Natural killer cell (primary cell): ENCODE measurements at regions not wholly inside any gene's neighbourhood (a gene's known extent, or its start where the extent isn't known, plus 50 kb on each side); places are given as distances from the start of the nearest gene placed in this dataset.
"Not testable (repeated sequence)": the region's sequence is repeated elsewhere in the genome, so short reads cannot be mapped to it uniquely, and the experiment has no call there.

ENCODE experiments used
- ATAC-seq, 3 donors: fragments of 150-1000 bp in 2 of 3; fragments of 200-7000 bp in 1 of 3; cut with Tn5 transposase; 1 replicate in 1 of 3; 2 replicates in 2 of 3; pipeline ENCODE4 v1.10.0; 2021; ENCODE audit warnings: mild to moderate bottlenecking in 2 of 3, moderate library complexity in 2 of 3
- DNase-seq, 2 donors: peaks; one replicate each; pipeline versions ENCODE4 v3.0.0 to v3.0.0-alpha.2; 2013 to 2021; ENCODE audit warnings: mixed read lengths in 1 of 2
- H3K27ac ChIP-seq: one replicate; pipeline ENCODE4 v1.5.1; 2013; ENCODE audit warnings: mild to moderate bottlenecking, low read length
- H3K27me3 ChIP-seq: one replicate; pipeline ENCODE4 v1.6.1; 2013; ENCODE audit warnings: low read length; ENCODE audit not compliant: control insufficient read depth, insufficient read depth
- H3K36me3 ChIP-seq: one replicate; pipeline ENCODE4 v1.6.1; 2013; ENCODE audit warnings: low read length; ENCODE audit not compliant: control insufficient read depth, insufficient read depth
- H3K4me1 ChIP-seq: one replicate; pipeline ENCODE4 v1.6.1; 2013; ENCODE audit warnings: low read length; ENCODE audit not compliant: control insufficient read depth, insufficient read depth
- H3K4me3 ChIP-seq: one replicate; pipeline ENCODE4 v1.5.1; 2013; ENCODE audit warnings: low read length
- H3K9me3 ChIP-seq: one replicate; pipeline ENCODE4 v1.6.1; 2013; ENCODE audit warnings: low read length; ENCODE audit not compliant: control insufficient read depth, insufficient read depth
- H3K27ac Mint-ChIP-seq, 2 donors: one replicate each; pipeline ENCODE4 v1.8.0; 2022; ENCODE audit warnings: mild to moderate bottlenecking in 2 of 2, mixed read lengths in 2 of 2, moderate library complexity in 1 of 2
- H3K27me3 Mint-ChIP-seq, 2 donors: one replicate each; pipeline ENCODE4 v1.8.0; 2022; ENCODE audit warnings: low read depth in 2 of 2, mixed read lengths in 2 of 2
- H3K36me3 Mint-ChIP-seq: one replicate; pipeline ENCODE4 v1.8.0; 2022; ENCODE audit warnings: mixed read lengths
- H3K4me1 Mint-ChIP-seq, 2 donors: one replicate each; pipeline ENCODE4 v1.8.0; 2022; ENCODE audit warnings: mixed read lengths in 2 of 2
- H3K4me3 Mint-ChIP-seq: one replicate; pipeline ENCODE4 v1.8.0; 2022; ENCODE audit warnings: mild to moderate bottlenecking, moderate library complexity, mixed read lengths
- H3K9me3 Mint-ChIP-seq, 2 donors: one replicate each; pipeline ENCODE4 v1.8.0; 2022; ENCODE audit warnings: mixed read lengths in 2 of 2
- WGBS: methylation state at CpG from one replicate; pipeline ENCODE4 v1.1.7; 2013; ENCODE audit warnings: missing lambda C conversion rate; ENCODE audit not compliant: insufficient coverage; 5-methylcytosine and 5-hydroxymethylcytosine counted together
- intact Hi-C: fragments of 100-400 bp; cut with micrococcal nuclease; formaldehyde crosslinking; loops from one replicate; pipeline ENCODE4 v1.14.2; 2022
- TF ChIP-seq, protein P1 (sequence below): fragments of 200-600 bp; IDR thresholded peaks from one replicate; pipeline ENCODE4 v1.8.0; 2022; ENCODE audit warnings: antibody characterized with exemption

- WGBS, result 94% methylated on average over 26 of the region's 28 CpGs
- no peak for DNase-seq
- intact Hi-C loops, result no loop called here
These were observed 185.4 kb downstream of the IGLL1 start for GRCh38 chr22:23394525-23395326.

GRCh38 chr22:23393721-23394320 lies 186.3 kb downstream of the IGLL1 start:
- Histone ChIP-seq H3K4me1 (peaks cover 11% of the 10 kb centered on the region), H3K36me3 (no peaks in the 10 kb centered on the region), H3K4me3 (no peak overlapping the region), H3K27ac (no peak overlapping the region), H3K27me3 (no peaks in the 10 kb centered on the region), H3K9me3 (no peaks in the 10 kb centered on the region)
- no peak for DNase-seq
- Mint-ChIP-seq H3K4me1 (peaks cover 0 to 10% of the 10 kb centered on the region in 2 donors), H3K27ac (no peak overlapping the region), H3K9me3 (no peaks in the 10 kb centered on the region), H3K36me3 (no peaks in the 10 kb centered on the region), H3K4me3 (no peak overlapping the region), H3K27me3 (no peaks in the 10 kb centered on the region)
- intact Hi-C loops, result no loop called here
- WGBS, result 82% methylated on average over 15 of the region's 17 CpGs
- ATAC-seq, result no peak
- TF ChIP-seq, protein P1, sequence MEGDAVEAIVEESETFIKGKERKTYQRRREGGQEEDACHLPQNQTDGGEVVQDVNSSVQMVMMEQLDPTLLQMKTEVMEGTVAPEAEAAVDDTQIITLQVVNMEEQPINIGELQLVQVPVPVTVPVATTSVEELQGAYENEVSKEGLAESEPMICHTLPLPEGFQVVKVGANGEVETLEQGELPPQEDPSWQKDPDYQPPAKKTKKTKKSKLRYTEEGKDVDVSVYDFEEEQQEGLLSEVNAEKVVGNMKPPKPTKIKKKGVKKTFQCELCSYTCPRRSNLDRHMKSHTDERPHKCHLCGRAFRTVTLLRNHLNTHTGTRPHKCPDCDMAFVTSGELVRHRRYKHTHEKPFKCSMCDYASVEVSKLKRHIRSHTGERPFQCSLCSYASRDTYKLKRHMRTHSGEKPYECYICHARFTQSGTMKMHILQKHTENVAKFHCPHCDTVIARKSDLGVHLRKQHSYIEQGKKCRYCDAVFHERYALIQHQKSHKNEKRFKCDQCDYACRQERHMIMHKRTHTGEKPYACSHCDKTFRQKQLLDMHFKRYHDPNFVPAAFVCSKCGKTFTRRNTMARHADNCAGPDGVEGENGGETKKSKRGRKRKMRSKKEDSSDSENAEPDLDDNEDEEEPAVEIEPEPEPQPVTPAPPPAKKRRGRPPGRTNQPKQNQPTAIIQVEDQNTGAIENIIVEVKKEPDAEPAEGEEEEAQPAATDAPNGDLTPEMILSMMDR, result no peak

More at GRCh38 chr22:23394525-23395326, 185.4 kb downstream of the IGLL1 start:
- Histone ChIP-seq H3K27me3 (no peaks in the 10 kb centered on the region), H3K9me3 (no peaks in the 10 kb centered on the region), H3K27ac (no peak overlapping the region), H3K4me3 (no peak overlapping the region), H3K36me3 (no peaks in the 10 kb centered on the region), H3K4me1 (peaks cover 12% of the 10 kb centered on the region)
- H3K4me3 Mint-ChIP-seq, result no peak overlapping the region
- TF ChIP-seq, protein P1, result no peak
- H3K27me3 Mint-ChIP-seq, result no peaks in the 10 kb centered on the region
- no peaks in the 10 kb centered on the region for H3K9me3 Mint-ChIP-seq
- H3K27ac Mint-ChIP-seq, result no peak overlapping the region
- H3K36me3 Mint-ChIP-seq, result no peaks in the 10 kb centered on the region
- ATAC-seq, result no peak
- peaks cover 0 to 10% of the 10 kb centered on the region in 2 donors for H3K4me1 Mint-ChIP-seq

DNA sequence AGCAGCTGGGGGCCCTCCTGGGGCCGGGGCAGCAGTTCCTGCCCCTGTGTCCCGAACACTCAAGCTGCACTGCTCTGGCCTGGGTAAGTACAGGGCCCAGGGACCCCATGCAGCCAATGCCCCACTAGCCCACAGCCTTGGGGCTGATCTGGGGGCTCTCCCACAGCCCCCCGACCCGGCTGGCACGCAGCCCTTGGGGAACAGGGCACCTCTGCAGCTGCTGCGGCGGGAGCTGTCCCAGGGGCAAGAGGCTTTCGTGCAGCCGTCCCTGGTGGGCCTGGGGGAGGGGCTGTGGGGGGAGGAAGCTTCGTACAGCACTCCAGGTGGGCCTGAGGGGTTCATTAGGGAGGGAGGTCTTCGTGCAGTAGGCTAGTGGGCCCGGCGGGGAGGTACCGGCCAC lies 186.9 kb downstream of the IGLL1 start:
- H3K27ac Mint-ChIP-seq, H3K27me3 Mint-ChIP-seq, H3K9me3 Mint-ChIP-seq, intact Hi-C loops, H3K27ac ChIP-seq, H3K9me3 ChIP-seq, H3K36me3 ChIP-seq, H3K36me3 Mint-ChIP-seq, ATAC-seq, H3K4me1 ChIP-seq, H3K4me3 ChIP-seq, H3K27me3 ChIP-seq, H3K4me3 Mint-ChIP-seq, DNase-seq: not testable (repeated sequence)
- H3K4me1 Mint-ChIP-seq, result peaks cover 0 to 10% of the 10 kb centered on the region in 2 donors
- WGBS, result 62% methylated on average over 10 of the region's 14 CpGs

- no peaks in the 10 kb centered on the region for H3K27me3 Mint-ChIP-seq
- Histone ChIP-seq H3K4me3 (no peak overlapping the region), H3K4me1 (peaks cover 8% of the 10 kb centered on the region), H3K9me3 (no peaks in the 10 kb centered on the region), H3K27me3 (no peaks in the 10 kb centered on the region), H3K36me3 (no peaks in the 10 kb centered on the region), H3K27ac (no peak overlapping the region)
- no peaks in the 10 kb centered on the region for H3K36me3 Mint-ChIP-seq
- intact Hi-C loops, result no loop called here
- 76% methylated on average over 11 of the region's 11 CpGs for WGBS
- ATAC-seq (no peak), DNase-seq (no peak)
- H3K27ac Mint-ChIP-seq, result no peak overlapping the region
- H3K4me1 Mint-ChIP-seq, result peaks cover 0 to 10% of the 10 kb centered on the region in 2 donors
- no peak overlapping the region for H3K4me3 Mint-ChIP-seq
- TF ChIP-seq, protein P1, result no peak
- H3K9me3 Mint-ChIP-seq, result no peaks in the 10 kb centered on the region
These were observed 187.5 kb downstream of the IGLL1 start for GRCh38 chr22:23392420-23393121.
